ENCODE measurements at regions not wholly inside any gene's neighbourhood (a gene's known extent, or its start where the extent isn't known, plus 50 kb on each side); places are given as distances from the start of the nearest gene placed in this dataset.

DNA sequence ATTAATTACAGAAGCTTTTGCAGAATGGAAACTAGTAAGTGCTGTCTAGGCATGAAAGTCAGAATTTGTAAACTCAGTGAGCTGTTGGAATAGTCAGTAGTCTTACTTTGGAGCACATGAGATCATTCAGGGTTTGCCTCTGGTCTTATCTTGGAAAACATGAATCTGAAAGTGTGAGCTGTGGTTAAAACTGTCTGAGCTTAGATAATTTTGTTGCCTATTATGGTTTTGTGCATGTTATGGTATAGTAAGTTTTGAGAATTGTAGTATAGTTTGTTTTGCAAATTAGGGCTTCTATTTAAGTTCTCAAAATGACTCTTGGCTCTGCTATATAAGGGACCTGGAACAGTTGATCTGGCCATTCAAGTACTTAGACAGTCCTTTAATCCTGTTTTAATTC lies 53.7 kb upstream of the TRPC4 start:
- TF ChIP-seq, protein P1, sequence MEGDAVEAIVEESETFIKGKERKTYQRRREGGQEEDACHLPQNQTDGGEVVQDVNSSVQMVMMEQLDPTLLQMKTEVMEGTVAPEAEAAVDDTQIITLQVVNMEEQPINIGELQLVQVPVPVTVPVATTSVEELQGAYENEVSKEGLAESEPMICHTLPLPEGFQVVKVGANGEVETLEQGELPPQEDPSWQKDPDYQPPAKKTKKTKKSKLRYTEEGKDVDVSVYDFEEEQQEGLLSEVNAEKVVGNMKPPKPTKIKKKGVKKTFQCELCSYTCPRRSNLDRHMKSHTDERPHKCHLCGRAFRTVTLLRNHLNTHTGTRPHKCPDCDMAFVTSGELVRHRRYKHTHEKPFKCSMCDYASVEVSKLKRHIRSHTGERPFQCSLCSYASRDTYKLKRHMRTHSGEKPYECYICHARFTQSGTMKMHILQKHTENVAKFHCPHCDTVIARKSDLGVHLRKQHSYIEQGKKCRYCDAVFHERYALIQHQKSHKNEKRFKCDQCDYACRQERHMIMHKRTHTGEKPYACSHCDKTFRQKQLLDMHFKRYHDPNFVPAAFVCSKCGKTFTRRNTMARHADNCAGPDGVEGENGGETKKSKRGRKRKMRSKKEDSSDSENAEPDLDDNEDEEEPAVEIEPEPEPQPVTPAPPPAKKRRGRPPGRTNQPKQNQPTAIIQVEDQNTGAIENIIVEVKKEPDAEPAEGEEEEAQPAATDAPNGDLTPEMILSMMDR (IDR thresholded peaks at IDR 0.05; ENCODE audit: low read depth, low read length) = no peak
- H3K4me3 ChIP-seq (ENCODE audit: low read depth, low read length) = no peak overlapping the region
- DNase-seq (ENCODE audit: low read depth, low spot score) = no peak
- in situ Hi-C loops (cut with HindIII; ENCODE audit: low sequenced_read_pairs) = no loop called here

DNA sequence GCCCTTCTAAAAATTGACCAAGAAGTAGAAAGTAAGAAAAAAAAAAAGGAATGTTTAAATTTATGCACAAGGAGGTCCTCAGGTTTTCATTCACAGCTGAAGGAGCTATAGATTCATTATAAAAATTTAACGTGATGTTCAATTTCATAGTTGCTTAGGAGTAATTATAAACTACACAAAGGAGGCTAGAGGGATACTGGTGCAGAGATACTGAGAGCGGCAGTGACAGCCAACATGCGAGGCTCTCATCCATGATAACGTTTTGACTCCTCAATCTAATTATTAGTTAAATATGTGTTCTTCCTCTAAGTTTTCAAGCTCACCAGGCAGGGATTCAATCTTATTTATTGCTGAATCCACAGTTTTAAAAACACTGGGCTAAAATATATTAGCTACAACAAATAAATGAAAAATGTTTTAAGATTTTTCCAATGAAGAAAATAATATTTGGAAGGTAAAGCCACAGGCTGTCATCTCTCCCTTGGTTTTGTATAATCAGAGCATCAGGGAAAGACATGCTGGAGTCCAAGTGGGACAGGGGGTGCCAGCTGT lies 49.8 kb upstream of the TRPC4 start:
- in situ Hi-C loops (cut with HindIII; ENCODE audit: low sequenced_read_pairs) = no loop called here
- TF ChIP-seq, protein P1 (IDR thresholded peaks at IDR 0.05; ENCODE audit: low read depth, low read length) = no peak
- no peak overlapping the region for H3K4me3 ChIP-seq (ENCODE audit: low read depth, low read length)
- DNase-seq (ENCODE audit: low read depth, low spot score) = no peak
